Esophagus muscularis mucosa (tissue), 4 donors: ENCODE measurements at regions not wholly inside any gene's neighbourhood (a gene's known extent, or its start where the extent isn't known, plus 50 kb on each side); places are given as distances from the start of the nearest gene placed in this dataset.

Experiments used
- DNase-seq: peaks from one replicate; pipeline ENCODE4 v3.0.0-alpha.2; 2017; ENCODE audit errors: extremely low spot score
- H3K27ac ChIP-seq, 4 donors: fragments of 200-600 bp; sonication (generic); replicated peaks in 1 of 4; 1 replicate in 3 of 4; 2 replicates in 1 of 4; pipeline ENCODE4 v1.5.1; 2016 to 2019; ENCODE audit warnings: mild to moderate bottlenecking in 1 of 4
- H3K27me3 ChIP-seq, 4 donors: fragments of 200-600 bp; sonication (generic); one replicate each; pipeline versions ENCODE4 v1.5.1 to v1.6.0; 2016 to 2019
- H3K36me3 ChIP-seq, 4 donors: fragments of 200-600 bp; sonication (generic); one replicate each; pipeline ENCODE4 v1.5.1; 2016 to 2019
- H3K4me1 ChIP-seq, 4 donors: fragments of 200-600 bp; sonication (generic); one replicate each; pipeline ENCODE4 v1.5.1; 2016 to 2019
- H3K4me3 ChIP-seq, 4 donors: fragments of 200-600 bp; sonication (generic); 1 replicate in 2 of 4; 2 replicates in 2 of 4; pipeline ENCODE4 v1.5.1; 2016 to 2019; ENCODE audit warnings: mild to moderate bottlenecking in 4 of 4, moderate library complexity in 1 of 4
- H3K9me3 ChIP-seq, 4 donors: fragments of 200-600 bp; sonication (generic); 1 replicate in 3 of 4; 2 replicates in 1 of 4; pipeline ENCODE4 v1.5.1; 2016 to 2019
- EP300 ChIP-seq: sonication (generic); formaldehyde crosslinking; IDR thresholded peaks from one replicate; pipeline ENCODE4 v1.6.1; 2017; ENCODE audit warnings: antibody characterized with exemption
- POLR2A ChIP-seq: fragments of 450-650 bp; IDR thresholded peaks from one replicate; pipeline ENCODE4 v1.6.1; 2017; ENCODE audit warnings: antibody characterized with exemption, moderate library complexity, mild to moderate bottlenecking, low read depth
- POLR2AphosphoS5 ChIP-seq, 2 donors: sonication (generic); formaldehyde crosslinking; IDR thresholded peaks; one replicate each; pipeline ENCODE4 v1.6.1; 2017; ENCODE audit warnings: antibody characterized with exemption in 2 of 2
- WGBS: methylation state at CpG from one replicate; pipeline ENCODE4 v1.1.5; 2018; 5-methylcytosine and 5-hydroxymethylcytosine counted together
- intact Hi-C: fragments of 100-400 bp; cut with DNase I; formaldehyde crosslinking; loops from one replicate; pipeline ENCODE4 v1.15.1; 2023
- TF ChIP-seq, protein P1 (sequence below), 3 experiments: fragments of 200-600 bp in 2 of 3; fragments of 450-650 bp in 1 of 3; sonication (generic) in 2 of 3; IDR thresholded peaks; one replicate each; pipeline ENCODE4 v1.5.1; 2017 to 2019; ENCODE audit warnings: antibody characterized with exemption in 3 of 3, mild to moderate bottlenecking in 2 of 3, moderate library complexity in 1 of 3

DNA sequence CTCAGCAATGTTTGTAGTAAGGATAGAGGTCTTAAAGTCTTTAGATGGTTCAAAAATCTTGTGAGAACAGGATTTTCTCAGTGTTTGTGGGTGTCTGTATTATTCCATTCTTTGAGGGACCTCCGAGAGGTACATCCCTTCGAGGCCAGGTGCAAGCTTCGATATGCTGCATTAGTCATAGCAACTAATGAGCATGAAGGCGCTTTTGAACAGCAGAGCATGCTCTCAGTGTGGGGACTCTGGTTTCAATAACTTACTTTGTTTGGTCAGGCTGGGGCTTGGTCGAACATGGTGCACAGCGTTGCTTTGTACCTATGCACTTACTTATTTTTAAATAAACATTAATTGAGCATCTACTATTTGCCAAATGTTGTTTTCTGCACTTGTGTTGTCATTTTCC lies 297.9 kb downstream of the CLIC5 start:
- Histone ChIP-seq H3K27ac (no peak overlapping the region), H3K36me3 (no peaks in the 10 kb centered on the region), H3K4me3 (no peak overlapping the region), H3K27me3 (peaks cover 0 to 29% (median 0%) of the 10 kb centered on the region in 4 donors), H3K9me3 (no peaks in the 10 kb centered on the region), H3K4me1 (peaks cover 0 to 9% (median 5%) of the 10 kb centered on the region in 4 donors)
- intact Hi-C loops: loop anchor here (10.0 kb wide), 1 partner anchor 1243 kb away; no protein-coding TSS in a partner anchor
- 93% methylated on average over 6 of the region's 6 CpGs for WGBS
- TF ChIP-seq POLR2AphosphoS5 (IDR thresholded peaks at IDR 0.05) (no peak), POLR2A (no peak), EP300 (no peak)
- TF ChIP-seq, protein P1, sequence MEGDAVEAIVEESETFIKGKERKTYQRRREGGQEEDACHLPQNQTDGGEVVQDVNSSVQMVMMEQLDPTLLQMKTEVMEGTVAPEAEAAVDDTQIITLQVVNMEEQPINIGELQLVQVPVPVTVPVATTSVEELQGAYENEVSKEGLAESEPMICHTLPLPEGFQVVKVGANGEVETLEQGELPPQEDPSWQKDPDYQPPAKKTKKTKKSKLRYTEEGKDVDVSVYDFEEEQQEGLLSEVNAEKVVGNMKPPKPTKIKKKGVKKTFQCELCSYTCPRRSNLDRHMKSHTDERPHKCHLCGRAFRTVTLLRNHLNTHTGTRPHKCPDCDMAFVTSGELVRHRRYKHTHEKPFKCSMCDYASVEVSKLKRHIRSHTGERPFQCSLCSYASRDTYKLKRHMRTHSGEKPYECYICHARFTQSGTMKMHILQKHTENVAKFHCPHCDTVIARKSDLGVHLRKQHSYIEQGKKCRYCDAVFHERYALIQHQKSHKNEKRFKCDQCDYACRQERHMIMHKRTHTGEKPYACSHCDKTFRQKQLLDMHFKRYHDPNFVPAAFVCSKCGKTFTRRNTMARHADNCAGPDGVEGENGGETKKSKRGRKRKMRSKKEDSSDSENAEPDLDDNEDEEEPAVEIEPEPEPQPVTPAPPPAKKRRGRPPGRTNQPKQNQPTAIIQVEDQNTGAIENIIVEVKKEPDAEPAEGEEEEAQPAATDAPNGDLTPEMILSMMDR (IDR thresholded peaks at IDR 0.05): no peak
- DNase-seq: no peak

DNA sequence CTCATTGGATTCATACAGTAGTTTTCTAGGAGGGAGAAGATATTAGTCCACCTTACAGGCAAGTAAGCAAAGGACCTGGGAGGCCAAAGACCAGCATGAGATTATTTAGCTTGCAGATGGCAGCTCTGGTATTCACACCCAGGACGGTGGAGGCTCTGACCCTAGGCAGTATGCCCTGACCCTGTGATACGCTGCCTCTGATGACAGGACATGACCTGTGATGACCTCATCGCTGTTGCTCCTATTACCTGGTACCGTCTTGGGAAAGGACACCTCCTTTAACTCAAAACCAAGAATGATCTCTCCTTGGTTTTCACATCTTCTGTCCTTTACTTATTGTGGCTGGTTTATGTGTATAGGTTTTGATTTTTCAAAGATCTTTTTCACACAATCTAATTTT lies 298.6 kb downstream of the CLIC5 start:
- DNase-seq: no peak
- Histone ChIP-seq H3K4me1 (peaks cover 0 to 9% (median 5%) of the 10 kb centered on the region in 4 donors), H3K27ac (no peak overlapping the region), H3K27me3 (peaks cover 0 to 29% (median 0%) of the 10 kb centered on the region in 4 donors), H3K4me3 (no peak overlapping the region), H3K36me3 (no peaks in the 10 kb centered on the region), H3K9me3 (no peaks in the 10 kb centered on the region)
- intact Hi-C loops: loop anchor here (10.0 kb wide), 1 partner anchor 1242 kb away; no protein-coding TSS in a partner anchor
- 96% methylated on average over 4 of the region's 4 CpGs for WGBS
- no peak for TF ChIP-seq POLR2A
- TF ChIP-seq, protein P1 (IDR thresholded peaks at IDR 0.05): no peak
- no peak for TF ChIP-seq POLR2AphosphoS5 (IDR thresholded peaks at IDR 0.05)
- TF ChIP-seq EP300: no peak

DNA sequence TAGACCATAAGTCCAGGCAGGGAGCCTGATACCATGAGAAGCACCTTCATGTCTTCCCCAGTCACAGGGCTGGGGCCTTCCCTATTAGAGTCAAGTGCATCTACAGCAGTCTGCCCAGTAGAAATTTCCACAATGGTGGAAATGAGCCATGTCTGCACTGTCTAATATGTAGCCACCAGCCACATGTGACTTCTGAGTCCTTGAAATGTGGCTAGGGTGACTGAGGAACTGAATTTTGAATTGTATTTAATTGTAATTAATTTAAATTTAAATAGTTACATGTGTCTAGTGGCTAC lies 300.2 kb downstream of the CLIC5 start:
- Histone ChIP-seq H3K4me3 (no peak overlapping the region), H3K27me3 (peaks cover 0 to 21% (median 0%) of the 10 kb centered on the region in 4 donors), H3K9me3 (no peaks in the 10 kb centered on the region), H3K4me1 (peaks cover 0 to 9% (median 5%) of the 10 kb centered on the region in 4 donors), H3K27ac (no peak overlapping the region), H3K36me3 (no peaks in the 10 kb centered on the region)
- no peak for DNase-seq
- intact Hi-C loops: loop anchor here (2.0 to 10.0 kb wide), 2 partner anchors 1061 to 1241 kb away; no protein-coding TSS in a partner anchor
- TF ChIP-seq POLR2AphosphoS5 (IDR thresholded peaks at IDR 0.05) (no peak), EP300 (no peak), POLR2A (no peak)
- TF ChIP-seq, protein P1 (IDR thresholded peaks at IDR 0.05): no peak

DNA sequence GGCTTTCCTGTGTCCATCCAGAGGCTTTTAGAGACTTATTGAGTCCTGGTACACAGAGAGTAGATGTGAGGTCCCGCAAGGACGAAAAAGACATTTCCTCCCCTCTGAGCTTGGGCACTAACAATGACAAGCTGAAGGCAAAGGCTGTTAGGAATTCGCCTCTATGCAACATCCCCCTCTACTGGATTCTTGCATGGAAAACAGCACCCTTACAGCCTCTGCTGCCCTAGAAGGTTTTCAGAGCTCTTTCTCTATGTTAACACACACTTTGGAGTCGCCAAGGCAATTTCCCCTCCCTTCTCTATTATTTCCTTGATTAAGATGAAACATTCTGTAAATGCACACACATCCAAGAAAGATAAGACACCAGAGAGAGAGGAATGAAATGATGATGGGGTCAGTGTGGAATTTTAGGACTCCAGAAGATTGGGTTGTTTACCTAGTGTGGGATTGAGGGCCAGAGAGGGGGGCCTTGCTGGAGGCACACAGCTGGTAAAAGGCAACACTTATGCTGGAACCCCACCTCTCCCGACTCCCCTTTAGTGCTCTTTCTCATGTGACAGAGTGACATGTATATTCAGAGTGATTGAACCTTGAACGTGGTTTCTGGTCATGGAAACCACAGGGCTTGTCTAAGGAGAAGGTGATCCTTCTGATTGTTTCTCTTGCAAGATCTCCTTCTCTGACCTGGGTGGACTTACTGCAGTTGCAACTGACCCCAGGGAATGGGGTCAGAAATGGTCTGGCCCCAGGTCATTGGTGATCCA lies 300.7 kb downstream of the CLIC5 start:
- peaks cover 0 to 9% (median 5%) of the 10 kb centered on the region in 4 donors for H3K4me1 ChIP-seq
- no peaks in the 10 kb centered on the region for H3K36me3 ChIP-seq
- peaks cover 0 to 21% (median 0%) of the 10 kb centered on the region in 4 donors for H3K27me3 ChIP-seq
- DNase-seq: no peak
- no peak overlapping the region for H3K27ac ChIP-seq
- H3K9me3 ChIP-seq: no peaks in the 10 kb centered on the region
- TF ChIP-seq, protein P1 (IDR thresholded peaks at IDR 0.05): peak; percentile 64 to 79 (median 69)
- TF ChIP-seq POLR2A (no peak), POLR2AphosphoS5 (IDR thresholded peaks at IDR 0.05) (no peak), EP300 (no peak)
- no peak overlapping the region for H3K4me3 ChIP-seq
- WGBS: 17% methylated on average over 6 of the region's 6 CpGs
- intact Hi-C loops: loop anchor here (2.0 to 10.0 kb wide), 2 partner anchors 1060 to 1240 kb away; no protein-coding TSS in a partner anchor
